SK-MEL-5 (cell line): ENCODE measurements at regions not wholly inside any gene's neighbourhood (a gene's known extent, or its start where the extent isn't known, plus 50 kb on each side); places are given as distances from the start of the nearest gene placed in this dataset.
A peak's percentile ranks its signal among the peaks of the same experiment; 100 is the strongest.

Source experiments
- DNase-seq: peaks from one replicate; pipeline ENCODE4 v3.0.0-alpha.2; 2016; ENCODE audit warnings: low read depth, low spot score
- in situ Hi-C: cut with HindIII; loops from 2 replicates; pipeline ENCODE4 v1.10.0; 2016; ENCODE audit warnings: low sequenced_read_pairs, high pct_unique_total_duplicates, low pct_unique_long_range_greater_than_20kb

DNA sequence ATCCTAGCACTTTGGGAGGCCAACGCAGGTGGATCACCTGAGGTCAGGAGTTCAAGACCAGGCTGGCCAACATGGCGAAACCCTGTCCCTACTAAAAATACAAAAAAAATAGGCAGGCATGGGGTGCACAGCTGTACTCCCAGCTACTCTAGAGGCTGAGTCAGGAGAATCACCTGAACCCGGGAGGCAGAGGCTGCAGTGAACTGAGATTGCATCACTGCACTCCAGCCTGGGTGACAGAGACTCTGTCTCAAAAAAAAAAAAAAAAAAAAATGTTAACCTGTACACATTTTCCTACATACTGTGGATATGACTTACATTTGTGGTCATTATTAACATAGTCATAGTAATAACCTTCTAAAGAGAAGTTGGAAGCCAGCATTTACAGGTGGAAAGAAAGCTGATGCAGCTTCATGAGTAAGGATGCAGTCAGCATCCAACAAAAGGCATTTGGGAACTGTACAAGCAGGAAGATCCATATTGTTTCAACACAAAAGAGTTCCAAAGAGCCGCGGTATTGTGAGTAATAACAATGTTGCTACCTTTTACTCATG, 186.2 kb downstream of the GPX5 start:
- in situ Hi-C loops = no loop called here
- no peak for DNase-seq

- DNase-seq = no peak
- in situ Hi-C loops = no loop called here
Measured at GRCh38 chr6:28712982-28713381, 187.3 kb downstream of the GPX5 start.

- DNase-seq = peak; percentile 74
- in situ Hi-C loops = no loop called here
Measured at GRCh38 chr6:28719275-28719940, 193.7 kb downstream of the GPX5 start.

DNA sequence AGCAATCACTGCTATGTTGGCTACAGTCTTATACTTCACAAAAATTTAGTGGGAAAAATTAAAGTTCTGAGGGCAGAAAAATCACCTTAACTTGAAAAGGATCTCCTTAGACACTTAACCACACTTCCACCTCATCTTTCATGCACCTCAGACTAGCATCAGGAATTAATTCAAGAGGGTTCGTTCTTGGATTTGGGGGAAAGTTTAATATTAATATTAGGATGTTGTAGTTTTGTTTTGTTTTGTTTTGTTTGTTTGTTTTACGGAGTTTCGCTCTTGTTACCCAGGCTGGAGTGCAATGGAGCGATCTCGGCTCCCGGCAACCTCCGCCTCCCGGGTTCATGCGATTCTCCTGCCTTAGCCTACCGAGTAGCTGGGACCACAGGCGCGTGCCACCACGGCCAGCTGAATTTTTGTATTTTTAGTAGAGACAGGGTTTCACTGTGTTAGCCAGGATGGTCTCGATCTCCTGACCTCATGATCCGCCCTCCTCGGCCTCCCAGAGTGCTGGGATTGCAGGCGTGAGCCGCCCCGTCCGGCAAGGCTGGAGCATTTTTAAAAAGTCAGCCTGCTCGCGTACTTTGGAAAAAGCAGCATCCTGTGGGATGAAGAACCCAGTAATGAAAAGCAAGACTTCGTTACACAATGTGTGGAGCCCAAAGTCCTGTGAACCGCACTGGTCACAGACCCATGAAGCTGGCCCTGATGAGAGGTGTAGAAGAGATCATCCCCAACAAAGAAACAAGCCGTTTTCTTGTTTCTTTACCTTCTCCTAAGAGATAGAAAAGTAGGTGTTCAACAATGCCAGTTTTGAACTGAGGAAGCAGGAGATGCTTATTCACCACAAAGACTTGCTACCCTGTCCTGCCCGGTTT, 194.9 kb downstream of the GPX5 start:
- in situ Hi-C loops = no loop called here

DNA sequence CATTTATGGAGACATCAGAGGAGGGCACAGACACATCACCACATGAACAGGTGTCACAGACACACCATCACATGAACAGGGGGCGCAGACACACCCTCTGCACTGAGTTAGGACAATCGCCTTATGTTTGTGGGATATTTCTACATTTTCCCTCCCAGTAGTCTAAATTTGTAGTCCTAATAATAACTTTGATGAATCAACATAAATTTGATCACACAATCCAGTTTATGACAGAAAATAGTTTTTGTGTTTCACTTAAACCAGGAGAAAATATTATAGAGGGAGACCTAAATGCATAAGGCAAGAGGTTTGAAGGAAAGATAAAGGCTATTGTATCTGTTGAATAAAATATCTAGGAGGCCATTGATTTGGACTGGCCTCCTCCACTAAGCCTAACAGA, 195.7 kb downstream of the GPX5 start:
- in situ Hi-C loops = no loop called here
- DNase-seq = no peak

More for the DNA sequence above, 194.9 kb downstream of the GPX5 start:
- no peak for DNase-seq

DNA sequence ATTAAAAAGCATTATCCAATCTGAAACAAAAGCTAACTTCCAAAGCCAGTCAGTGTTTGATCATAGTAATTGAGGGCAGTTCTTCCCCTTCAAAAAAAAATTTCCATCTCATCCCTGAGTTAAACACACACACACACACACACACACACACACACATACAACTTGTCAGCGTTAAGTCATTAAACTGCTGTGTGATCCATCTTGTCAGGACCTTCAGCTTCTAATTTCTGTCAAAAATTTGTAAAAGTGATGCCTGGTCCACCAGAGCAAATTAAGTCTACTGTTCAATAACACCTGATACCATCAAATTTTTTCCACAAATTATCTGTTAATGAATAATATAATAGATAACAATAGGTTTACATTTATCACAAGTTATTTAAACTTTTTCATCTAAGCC, 198.7 kb downstream of the GPX5 start:
- no peak for DNase-seq
- in situ Hi-C loops = no loop called here

- in situ Hi-C loops = no loop called here
- DNase-seq = no peak
Measured at GRCh38 chr6:28725274-28725809, 198.4 kb downstream of the TRIM27 start.

DNA sequence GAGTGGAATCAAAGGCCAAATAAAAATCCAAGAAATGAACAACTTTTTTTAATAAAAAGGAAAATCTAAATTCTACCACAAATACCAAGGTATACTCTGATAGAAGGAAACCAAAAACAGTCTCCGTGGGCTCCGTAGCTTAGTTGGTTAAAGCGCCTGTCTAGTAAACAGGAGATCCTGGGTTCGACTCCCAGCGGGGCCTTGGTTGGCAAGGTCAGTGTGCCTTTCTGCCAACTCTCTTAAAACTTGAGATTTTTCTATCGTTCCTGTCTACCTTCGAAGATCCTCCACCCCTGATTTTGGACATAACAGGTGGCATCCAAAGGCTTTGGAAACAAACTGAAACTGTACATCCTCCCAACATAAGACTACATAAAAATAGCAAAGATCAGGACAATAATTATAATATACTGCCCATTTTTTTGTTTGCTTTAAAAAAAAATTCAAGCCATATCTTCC, 197.9 kb downstream of the TRIM27 start:
- in situ Hi-C loops = no loop called here
- peak; percentile 84 for DNase-seq

- DNase-seq = no peak
- in situ Hi-C loops = no loop called here
Measured at GRCh38 chr6:28726569-28727309, 197.0 kb downstream of the TRIM27 start.

- DNase-seq = no peak
- in situ Hi-C loops = no loop called here
Measured at GRCh38 chr6:28727559-28728211, 196.1 kb downstream of the TRIM27 start.

DNA sequence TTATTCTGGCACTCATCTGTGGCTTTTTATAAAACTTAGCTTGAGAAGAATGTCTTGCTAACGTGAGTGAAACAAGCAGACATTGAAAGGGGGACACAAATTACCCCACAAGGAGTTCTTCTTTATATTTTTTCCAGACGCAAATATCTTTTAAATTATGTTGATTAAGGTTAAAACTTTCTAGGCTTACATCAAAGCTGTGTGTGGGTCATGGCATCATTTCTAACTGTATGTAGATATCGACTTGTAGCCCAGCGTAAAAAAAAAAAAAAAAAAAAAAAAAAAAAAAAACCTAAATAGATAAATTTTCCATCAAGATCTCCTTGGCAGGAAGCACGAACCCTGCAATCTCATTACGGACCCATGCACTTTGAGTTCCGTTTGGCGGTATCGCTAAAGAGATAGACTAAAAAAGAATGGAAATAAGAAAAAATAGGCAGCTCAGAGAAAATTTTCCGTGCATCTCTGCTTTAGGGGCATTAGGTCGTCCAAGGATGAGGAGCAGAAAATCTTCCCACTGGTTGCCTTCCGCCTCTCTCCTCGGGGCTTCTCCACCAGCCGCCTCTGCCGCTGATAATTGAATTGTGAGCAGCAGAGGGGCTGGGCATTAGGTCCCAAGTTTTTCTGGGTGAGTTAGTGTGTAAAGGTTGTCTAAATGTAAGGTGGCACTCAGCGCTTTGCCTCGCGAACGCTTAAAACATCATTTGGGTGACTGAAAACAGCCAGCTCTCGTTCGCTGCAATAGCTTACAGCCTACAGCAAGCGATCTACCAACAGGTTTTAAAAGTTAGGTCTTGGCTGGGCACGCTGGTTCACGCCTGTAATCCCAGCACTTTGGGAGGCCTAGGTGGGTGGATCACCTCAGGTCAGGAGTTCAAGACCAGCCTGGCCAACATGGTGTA, 194.0 kb downstream of the TRIM27 start:
- in situ Hi-C loops = no loop called here
- no peak for DNase-seq

DNA sequence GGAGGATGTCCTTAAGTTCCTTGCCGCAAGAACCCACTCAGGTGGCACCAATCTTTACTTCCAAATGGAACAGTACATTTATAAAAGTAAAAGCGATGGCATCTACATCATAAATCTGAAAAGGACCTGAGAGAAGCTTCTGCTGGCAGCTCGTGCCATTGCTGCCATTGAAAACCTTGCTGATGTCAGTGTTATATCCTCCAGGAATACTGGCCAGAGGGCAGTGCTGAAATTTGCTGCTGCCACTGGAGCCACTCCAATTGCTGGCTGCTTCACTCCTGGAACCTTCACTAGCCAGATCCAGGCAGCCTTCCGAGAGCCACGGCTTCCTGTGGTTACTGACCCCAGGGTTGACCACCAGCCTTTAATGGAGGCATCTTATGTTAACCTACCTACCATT, 191.7 kb downstream of the TRIM27 start:
- DNase-seq = no peak
- in situ Hi-C loops = no loop called here

DNA sequence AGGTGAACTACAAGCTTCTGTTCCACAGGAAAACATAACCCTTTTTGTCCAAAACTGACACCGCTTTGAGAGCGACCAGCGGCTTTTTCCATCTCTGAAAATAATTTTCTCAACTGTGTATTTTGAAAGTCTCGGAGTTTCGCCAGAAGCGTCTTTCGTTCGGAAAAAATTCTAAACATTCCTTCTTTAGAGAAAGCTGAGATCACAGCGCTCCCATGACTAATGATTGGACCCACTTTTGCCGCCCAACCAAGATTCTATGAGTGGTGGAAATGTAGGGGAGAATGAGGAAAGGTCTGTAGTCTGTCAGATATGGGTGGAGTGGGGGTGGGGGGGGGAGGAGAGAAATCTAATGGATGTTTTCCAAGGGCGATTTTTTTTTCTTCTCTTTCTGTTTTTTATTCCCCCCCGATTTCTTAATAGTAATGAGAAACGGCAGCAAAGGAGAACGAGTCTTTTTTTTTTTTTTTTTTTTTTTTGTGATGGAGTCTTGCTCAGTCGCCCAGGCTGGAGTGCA, 189.3 kb downstream of the TRIM27 start:
- in situ Hi-C loops = no loop called here
- no peak for DNase-seq

DNA sequence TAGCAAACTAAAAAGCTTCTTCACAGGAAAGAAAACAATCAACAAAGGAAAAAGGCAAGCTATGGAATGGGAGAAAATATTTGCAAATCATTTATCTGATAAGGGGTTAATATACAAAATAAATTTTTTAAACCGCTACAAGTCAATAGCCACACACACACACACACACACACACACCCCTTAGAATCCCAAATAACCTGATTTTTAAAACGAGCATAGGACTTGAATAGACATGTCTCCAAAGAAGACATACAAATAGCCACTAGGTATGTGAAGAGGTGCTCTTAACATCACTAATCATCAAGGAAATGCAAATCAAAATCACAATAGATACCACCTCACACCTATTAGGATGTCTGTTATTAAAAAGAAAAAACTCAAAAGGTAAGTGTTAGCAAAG, 187.7 kb downstream of the TRIM27 start:
- in situ Hi-C loops = no loop called here

GRCh38 chr6:28737750-28738395, 185.9 kb downstream of the TRIM27 start:
- peak; percentile 56 for DNase-seq
- in situ Hi-C loops = no loop called here

More for the DNA sequence above, 187.7 kb downstream of the TRIM27 start:
- DNase-seq = no peak

DNA sequence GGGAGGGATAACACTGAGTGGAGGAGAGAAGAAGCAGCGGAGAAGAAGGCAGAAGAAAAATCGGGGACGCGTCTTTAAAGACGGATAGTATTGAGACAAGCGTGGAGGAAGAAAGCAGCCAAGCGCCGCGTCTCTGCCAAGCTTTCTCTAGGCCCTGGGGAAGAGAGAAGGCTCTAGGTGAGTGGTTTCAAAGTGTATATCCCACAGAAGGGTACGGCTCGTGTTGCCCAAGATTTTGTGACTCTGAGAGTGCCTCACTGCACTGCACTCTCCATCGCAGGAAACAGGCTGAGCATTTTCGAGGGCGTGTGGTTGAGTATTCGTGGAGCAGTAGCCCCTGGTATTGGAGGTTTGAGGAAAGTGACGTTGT, 185.4 kb downstream of the TRIM27 start:
- in situ Hi-C loops = no loop called here
- no peak for DNase-seq
